DMS114 treated with DMSO at 0.1 percent for 48 hours (cell line): ENCODE measurements at regions not wholly inside any gene's neighbourhood (a gene's known extent, or its start where the extent isn't known, plus 50 kb on each side); places are given as distances from the start of the nearest gene placed in this dataset.

Experiments
- DNase-seq: peaks from one replicate; lab custom pipeline; 2025; ENCODE audit not compliant: unreplicated experiment; lab: John Stamatoyannopoulos, UW

DNA sequence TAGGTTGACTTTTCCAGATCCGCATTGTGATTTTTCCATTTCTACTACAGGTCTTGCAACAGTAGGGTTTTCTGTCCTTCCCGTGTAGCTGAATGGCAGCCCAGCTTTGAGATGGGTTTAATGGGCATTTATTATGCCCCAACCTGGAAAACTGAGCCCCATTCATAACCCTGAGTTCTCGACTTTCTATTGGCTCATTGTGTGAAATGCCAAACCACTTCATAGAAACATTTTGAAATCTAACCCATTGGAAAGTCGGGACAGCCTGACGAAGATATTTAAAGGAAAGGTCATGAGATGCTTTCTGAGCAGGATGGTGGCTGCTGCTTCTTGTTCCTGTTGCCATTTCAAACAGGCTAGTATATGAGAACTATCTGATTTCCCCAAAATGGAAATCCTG is 203.5 kb downstream of the ZFP36L2 start:
- no peak for DNase-seq

DNA sequence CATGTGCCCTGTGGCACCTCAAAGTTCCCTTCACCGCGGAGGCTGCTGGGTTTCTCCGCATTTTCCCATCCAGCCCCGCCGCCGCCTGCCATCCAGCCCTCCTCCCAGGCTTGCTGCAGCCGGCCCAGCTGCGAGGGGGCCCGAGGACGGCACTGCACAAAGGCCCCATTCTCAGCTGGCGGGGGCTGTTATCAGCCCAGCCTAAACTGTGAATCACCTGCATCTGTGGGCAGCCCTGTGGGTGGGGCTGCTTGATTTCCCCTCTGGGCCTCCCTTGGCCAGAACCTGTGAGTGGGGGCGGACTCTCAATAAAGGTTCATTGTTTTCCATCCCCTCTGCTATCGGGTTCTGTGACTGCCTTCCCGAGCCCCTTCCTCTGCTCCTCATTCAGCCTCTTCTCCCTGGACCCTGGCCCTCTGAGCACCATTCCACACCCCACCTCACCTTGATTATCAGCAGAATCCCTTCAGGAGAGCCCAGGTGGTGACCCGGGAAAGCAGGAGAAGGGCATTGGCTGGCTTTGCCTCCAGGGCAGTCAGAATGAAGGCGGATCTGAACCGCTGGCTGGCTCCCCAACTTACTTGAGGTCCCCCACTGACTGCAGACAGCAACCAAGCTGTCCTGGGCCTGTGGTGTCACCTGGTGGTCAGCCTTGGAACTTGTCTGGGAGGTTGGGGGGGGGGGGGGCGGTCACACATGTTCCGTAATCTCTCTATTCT is 204.5 kb downstream of the ZFP36L2 start:
- no peak for DNase-seq

DNA sequence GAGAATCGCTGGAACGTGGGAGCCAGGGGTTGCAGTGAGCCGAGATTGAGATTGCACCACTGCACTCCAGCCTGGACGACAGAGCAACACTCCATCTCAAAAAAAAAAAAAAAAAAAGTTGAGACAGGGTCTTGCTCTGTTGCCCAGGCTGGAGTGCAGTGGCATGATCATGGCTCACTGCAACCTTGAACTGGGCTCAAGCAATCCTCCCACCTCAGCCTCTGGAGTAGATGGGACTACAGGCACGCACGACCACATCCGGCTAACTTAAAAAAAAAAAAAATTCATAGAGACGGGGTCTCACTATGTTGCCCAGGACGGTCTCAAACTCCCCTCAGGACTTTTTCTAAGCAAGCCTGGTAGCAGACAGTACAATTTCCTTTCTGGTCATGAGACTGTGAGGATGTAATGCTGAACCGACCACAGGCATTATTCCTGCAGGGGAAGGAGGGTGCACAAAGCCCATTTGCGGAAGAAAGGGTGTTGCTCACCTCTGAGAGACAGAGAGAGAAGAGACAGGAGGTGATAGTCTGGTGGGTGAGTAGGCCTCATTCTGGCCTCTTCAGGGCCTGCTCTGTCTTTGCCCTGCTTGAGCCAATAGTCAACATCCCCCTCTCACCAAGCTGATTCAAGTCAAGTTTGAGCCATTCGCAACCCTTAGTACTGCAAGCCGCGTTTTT is 205.3 kb downstream of the ZFP36L2 start:
- DNase-seq: no peak

DNA sequence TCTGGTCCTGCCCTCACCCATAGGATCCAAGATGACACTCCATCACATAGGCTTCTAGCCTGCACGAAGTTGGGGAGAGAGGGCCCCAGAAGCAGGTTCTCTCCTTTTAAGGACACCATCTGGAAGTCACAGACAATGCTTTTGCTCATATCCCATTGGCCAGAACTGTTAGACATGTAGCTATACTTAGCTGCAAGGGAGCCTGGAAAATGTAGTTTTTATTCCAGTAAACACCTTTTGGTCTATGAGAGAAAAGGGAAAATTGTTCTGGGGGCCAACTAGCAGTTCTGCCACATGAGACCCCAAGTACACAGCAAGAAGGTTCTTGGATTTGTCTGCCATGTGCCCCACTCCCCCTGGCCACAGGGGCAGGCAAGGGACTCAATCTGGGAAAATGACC is 206.1 kb downstream of the ZFP36L2 start:
- DNase-seq: no peak

DNA sequence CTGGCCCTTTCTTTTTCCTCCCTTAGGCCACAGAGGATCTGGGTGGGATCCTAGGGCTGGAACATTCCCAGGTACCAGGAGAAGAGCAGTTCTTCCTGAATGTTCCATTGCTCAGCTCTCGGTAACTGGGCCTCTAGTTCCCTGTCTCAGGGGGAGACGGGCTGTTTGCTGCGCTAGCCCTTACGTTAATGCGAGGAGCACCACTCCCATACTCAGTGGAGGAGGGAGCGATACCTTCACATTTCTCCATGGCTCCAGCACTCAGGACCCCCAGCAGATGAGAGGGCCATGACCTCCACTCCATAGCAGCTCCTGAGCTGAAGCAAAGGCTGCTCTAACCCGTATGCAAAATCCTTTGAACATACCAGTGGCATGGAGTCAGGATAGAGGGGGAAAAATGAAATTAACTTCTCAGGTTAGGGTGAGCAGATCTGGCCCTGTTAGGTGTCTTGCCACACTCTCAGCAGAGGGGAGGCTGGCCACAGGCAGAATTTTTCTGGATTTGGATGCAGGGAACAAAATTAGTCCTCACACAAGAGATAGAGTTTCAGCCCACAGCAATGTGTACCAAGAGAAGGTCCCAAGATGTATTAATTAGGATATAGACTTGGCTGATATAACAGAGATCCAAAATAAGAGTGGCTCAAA is 206.7 kb downstream of the ZFP36L2 start:
- DNase-seq: no peak

DNA sequence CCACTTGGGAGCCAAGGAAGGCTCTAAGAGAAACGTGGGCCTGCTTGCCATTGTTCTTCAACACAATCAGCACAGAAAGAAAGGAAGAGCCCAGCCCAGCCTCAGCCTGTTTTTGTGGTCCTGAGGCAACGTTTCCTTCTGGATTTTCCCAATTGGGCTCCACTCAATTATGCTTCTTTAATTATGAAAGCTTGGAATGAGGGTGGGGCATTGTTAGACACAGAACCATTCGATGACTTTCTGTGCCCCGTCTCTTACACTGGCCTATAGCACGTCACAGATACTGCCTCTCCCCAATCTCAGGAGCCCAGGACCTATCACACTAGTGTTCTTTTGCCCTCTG is 207.4 kb downstream of the ZFP36L2 start:
- no peak for DNase-seq

DNA sequence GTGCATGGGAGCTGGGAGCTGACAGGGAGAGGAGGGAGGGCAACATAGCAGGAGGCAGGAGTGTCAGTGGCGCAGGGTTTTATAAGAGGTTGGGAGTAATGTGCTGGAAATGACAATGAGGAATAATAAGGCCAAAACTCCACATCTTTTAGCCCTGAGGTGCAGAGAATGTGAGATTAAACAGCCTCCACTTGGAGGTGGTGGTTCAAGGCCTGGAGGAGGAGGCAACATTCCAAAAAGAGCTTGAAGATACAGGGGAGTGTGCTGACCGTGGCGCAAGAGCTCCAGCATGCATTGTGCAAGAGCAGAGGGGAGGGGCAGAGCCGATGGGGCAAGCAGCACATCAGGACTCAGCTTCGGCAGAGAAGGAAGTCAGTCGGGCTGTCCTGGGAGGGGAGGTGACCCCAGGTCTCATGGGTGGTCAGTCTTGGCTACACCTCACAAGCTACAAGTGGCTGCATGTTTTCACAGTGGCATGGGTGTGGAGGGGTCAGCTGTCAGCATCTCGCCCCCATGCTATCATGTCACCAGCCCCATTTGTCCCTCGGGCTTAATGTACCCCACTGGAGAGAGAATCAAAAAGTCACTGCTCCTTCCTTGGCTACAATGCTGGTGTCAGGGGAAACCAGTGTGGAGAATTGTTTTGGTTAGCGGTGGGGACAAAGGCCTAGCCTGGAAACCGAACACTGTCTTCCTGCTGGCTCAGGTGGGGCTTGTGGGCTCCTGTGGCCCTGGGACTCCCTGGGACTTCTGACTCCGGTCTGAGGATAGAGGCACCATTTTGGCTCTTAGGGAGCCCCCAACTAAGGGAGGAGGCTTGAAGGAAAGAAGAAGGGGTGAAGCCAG is 208.0 kb downstream of the ZFP36L2 start:
- DNase-seq: no peak

DNA sequence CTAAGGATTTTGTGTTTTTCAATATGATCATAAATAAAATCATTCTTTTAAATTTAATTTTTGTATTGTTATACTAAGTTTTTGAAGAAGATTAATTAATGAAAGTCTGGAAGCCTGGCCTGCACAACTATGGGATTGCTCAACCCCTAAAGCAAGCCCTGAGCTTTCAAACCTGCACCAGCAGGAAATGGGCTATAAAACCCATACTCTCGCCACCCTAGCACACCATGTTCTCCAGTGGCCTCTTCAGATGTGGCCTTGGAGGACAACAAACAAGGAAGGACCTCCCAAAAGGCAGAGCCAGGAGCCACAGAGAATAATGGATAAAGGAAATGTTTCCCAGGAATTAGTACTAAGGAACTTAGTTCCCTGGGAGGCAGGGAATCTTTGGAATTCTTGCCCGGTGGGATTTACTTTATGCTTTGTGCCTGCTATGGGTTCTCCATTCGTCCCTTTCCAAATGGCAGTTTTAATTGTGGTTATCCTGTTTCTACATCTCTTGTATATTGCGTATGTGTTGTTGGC is 212.5 kb downstream of the ZFP36L2 start:
- no peak for DNase-seq

DNA sequence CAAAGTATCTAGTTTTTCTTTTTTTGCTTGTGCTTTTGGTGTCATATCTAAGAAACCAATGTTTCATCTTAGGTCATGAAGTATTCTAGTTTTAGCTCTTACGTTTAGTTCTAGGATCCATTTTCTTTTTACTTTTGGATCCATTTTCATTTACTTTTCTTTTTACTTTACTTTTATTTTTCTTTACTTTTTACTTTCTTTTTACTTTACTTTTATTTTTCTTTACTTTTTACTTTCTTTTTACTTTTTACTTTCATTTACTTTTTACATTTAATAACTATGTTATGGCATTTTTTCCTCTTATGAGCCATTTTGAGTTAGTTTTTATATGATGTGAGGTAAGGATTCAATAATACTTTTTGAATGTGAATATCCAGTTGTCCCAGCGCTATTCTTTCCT is 213.4 kb downstream of the ZFP36L2 start:
- DNase-seq: no peak

DNA sequence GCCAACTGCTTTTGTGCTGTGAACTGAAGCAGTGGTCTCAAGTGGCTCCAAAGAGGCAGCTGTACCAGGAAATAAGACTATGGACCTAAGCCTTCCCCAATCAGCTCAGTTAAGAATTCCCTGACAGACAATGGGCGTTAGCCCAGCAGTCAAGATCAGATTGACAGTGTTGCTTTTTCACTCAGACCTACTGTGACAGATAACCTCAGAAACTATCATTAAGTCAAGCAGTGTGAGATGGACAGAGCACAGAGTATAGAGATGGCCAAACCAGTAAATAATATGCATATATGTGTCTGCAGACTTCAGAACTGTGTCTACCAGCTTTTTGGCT is 215.3 kb downstream of the ZFP36L2 start:
- no peak for DNase-seq

DNA sequence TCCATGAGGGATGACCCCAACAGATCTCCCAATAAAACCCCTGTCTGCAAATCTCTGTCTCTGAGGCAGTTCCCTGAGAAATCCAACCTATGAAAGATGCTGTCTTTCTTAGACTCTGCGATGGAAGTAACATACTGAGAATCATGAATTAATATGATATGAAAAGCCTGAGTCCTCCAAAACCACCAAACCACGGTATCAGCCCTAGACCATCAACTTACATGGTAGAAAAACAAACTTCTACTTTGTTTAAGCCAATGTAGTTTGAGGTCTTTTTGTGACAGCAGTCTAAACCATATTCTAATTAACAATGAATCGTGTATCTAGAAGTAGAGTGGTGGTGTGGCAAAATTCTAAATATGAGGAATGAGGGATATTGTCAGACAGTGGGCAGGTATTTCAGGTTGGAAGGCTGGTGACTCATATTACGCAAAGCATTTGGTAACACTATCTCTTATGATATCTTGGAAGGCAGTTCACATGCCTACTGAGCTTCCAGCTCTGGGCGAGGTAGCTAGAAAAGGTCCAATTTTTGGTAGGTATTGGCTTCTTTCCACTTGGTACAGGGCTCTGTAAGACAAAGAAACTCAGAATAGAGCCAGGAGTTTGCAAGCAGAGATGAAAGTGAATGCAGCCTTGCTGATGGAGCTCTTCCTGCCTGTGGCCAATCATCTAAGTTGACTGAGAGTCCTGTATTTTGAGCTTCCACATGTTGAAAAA is 215.8 kb downstream of the ZFP36L2 start:
- DNase-seq: no peak

DNA sequence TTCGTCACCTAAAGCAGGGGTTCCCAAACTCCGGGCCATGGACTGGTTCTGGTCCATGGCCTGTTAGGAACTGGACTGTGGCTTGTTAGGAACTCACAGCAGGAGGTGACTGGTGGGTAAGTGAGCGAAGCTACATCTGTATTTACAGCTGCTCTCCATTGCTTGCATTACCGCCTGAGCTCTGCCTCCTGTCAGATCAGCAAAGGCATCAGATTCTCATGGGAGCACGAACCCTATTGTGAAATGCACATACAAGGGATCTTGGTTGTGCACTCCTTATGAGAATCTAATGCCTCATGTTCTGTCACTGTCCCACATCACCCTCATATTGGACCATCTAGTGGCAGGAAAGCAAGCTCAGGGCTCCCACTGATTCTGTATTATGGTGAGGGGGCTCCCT is 217.0 kb downstream of the ZFP36L2 start:
- no peak for DNase-seq

DNA sequence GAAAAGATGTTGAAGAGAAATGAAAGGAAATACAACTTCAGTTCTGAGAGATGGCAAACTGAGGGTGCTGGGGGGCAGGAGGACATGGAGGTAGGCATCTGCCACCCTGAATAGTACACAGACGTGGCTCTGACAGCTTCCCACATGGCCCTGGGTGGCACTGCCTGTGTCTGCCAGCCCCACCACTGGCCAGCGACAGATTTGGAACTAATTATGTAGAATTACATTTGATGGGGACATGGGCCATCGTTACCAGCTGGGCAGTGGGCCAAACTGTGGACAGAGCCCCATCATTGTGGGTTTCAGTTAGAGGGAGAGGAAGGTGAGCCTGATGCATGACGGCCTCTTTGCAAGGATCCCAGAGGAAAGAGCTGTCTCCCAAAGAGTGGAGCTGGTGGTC is 216.0 kb upstream of the HAAO start:
- DNase-seq: no peak

DNA sequence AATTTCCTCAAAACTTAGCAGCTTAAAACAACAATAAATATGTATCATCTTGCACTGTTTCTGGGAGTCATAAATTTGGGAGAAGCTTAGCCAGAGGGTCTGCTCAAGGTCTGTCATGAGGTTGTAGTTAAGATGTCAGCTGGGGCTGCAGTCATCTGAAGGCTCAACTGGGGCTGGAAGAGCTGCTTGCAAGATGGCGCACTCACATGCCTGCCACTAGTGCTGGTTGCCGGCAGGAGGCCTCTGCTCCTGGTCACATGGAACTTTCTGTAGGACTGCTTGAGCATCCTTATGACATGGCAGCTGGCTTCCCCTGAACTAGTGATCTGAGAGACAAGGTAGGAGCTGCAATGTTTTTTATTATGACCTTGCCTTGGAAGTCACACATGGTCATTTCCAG is 215.5 kb upstream of the HAAO start:
- DNase-seq: no peak

DNA sequence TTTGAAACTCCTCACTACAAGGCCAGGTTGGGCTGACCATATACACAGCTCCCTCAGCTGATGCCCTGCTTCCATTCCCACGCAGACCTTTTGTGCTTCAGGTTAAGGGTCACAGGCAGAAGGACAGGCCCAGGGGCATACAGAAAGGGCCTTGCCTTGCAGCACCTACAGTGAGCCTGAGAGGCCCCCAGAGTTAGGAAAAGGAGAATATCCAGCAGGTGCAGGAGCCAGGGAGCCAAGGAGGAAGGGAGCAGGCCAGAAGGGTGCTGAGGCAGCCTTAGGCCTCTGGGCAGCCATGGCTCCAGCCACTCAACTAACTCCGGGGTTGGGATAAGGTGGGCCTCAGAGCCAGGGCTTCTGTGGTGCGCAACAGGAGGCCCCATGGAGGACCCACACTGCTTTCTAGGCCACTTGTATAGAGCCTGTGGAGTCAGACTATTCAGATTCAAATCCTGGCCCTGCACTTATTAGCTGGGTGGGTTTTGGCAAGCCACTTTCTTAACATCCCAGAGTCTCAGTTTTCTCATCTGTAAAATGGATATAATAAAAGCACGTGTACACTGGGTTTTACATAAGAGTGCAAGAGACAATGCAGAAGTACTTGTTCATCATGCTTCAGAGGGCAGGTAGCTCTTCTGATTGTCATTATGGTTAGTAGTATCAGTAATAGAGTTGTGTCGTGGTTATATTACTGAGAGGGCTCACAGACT is 214.6 kb upstream of the HAAO start:
- DNase-seq: no peak

DNA sequence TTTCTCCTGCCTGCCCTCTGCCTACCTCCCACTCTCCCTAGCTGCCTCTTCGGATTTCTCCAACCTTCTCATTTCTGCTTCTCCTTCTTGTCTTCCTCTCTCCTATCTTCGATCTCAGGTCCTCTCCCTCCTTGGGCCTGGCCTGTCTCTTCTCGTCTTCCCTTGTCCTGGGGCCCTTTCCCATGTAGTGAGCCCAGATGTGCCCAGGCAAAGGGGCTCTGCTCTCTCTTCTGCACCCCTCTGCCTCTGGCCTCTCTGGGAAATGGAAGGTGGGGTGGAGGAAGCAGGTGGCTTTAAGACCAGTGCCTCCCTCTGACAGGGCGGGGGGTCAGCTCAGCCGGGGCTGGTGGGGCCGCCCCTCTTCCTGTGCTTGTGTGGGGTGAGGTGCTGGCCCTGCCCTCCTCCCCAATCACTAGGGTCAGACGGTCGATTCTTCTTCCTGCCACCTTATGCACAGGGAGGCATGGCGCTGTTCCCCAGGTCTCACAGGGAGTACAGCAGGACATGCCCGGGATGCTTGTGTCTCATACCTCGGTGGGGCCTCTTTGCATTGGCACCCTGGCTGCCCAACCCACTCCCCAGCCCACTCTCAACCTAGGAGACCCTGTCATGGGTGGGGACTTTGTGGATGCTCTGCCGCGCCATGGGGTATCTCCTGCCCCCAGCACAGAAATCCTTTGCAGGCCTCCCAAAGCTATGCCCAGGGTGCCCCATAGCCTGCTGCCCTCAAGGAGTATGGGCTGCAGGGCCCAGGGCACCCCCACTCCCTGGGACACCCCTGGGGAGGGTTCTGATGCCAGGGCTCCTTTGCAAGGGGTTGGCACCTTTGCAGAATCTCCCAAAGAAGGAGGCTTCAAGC is 213.8 kb upstream of the HAAO start:
- no peak for DNase-seq

DNA sequence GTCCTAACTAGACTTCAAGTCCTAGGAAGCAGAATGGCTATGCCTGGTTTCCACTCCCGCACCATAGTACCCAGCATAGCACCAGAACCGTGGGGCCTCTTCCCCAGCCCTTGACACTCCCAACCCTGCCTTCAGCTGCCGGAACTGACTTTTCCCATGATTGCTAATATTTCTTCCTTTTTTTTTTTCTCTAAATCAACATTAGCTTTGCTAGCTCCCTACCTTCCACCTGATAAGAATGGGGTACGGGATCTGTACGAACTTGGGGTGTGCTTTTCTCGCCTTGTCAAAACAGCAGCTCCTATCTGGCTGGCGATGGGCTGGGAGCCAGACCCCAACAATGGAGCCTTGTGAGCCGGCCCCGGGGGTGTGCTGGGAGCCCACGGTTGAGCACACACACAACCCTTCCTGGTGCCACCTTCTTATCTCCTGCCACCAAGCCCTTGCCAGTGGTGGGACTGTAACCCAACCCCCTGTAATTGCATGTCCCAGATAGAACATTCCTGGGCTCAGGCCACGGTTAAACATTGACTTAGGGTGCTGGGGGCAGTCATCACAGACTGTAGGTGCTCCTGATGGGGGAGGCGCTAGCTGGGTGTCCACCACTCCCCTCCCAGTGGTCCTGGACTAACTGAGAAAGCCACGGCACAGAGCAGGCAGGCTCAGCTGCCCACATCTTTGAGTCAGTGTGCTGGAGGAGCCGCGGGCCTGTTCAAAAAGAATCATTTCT is 213.0 kb upstream of the HAAO start:
- no peak for DNase-seq

DNA sequence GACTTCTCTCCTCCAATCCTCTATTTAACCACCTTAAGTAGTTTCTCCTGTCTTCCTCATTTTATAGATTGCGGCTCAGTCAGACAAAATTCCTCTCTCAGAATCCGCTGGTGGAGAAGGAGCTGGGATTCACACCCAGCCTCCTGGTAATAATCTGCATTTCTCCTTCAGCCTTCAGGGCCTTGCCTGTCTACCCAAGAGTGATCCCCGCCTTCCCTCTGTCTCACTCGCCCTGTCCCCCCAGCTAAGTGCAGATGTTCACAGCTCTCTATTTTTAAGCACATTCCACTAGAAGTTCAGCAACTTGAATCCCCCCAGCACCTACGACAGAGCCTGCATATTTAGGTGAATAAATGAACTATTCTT is 212.5 kb upstream of the HAAO start:
- no peak for DNase-seq
